GM19324 (cell line): ENCODE measurements at regions not wholly inside any gene's neighbourhood (a gene's known extent, or its start where the extent isn't known, plus 50 kb on each side); places are given as distances from the start of the nearest gene placed in this dataset.

Source experiments
- ATAC-seq: cut with Tn5 transposase; IDR thresholded peaks from one replicate; pipeline ENCODE4 v1.9.1; 2021; ENCODE audit warnings: mild to moderate bottlenecking, moderate library complexity; ENCODE audit not compliant: unreplicated experiment, low FRiP score

DNA sequence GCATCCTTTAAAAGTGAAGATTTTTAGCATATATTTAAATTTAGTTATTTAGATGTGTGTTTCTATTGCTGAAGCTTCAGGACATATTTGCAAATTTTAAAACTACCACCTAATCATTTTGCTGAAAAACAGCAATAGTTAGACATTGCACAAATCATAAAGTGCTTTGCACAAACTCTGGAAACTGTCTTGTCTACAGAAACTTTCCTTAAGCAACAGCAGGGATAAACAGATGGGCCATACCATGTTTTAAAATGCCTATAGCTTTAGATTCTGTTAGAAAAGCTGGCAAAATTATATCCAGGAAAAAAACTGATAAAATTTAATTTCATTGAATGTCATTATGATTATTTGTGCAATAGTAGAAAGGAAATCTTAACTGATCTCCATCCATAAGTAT is 1313.9 kb upstream of the ACVR2A start:
- ATAC-seq: no peak

- no peak for ATAC-seq
Observed at GRCh38 chr2:146527166-146527565, 1317.7 kb upstream of the ACVR2A start.

- ATAC-seq: no peak
Observed at GRCh38 chr2:146523196-146523595, 1321.6 kb upstream of the ACVR2A start.

GRCh38 chr2:146506851-146507250 is 1338.0 kb upstream of the ACVR2A start:
- no peak for ATAC-seq

DNA sequence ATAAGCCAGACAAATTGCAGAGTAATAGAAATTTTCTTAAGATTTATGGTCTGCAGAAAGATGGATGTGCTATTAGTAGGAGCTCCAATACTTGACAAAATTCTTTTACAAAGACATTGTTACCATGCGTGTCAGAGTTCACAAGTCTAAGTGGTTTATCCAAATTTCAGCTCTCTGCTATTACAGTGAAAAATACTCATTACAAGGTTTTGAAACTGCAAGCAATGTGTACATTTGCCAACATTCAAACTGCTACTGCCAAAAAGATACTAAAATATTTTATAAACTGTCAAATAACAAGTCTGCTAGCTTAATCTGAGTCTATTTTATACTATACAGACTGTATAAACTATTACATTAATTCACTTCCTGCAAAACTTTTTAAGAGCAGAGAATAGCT is 1341.5 kb upstream of the ACVR2A start:
- no peak for ATAC-seq

GRCh38 chr2:146496248-146496647 is 1348.6 kb upstream of the ACVR2A start:
- ATAC-seq: no peak

DNA sequence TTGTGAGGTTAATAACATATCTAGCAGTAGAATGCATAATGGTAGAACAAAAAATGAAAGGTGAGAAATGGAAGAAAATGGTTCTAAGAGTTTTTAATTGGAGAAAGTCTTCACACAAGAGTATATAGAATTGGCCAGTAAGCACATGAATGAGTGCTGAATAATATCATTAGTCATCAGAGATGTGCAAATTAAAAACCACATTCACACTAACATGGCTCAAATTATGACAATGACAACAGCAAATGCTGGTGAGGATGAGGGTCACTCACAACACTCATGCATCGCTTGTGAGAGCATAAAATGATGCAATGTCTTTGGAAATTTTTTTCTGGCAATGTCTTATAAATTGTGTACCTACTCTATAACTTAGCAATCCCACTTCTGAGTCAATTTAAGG is 1355.4 kb upstream of the ACVR2A start:
- ATAC-seq: no peak

DNA sequence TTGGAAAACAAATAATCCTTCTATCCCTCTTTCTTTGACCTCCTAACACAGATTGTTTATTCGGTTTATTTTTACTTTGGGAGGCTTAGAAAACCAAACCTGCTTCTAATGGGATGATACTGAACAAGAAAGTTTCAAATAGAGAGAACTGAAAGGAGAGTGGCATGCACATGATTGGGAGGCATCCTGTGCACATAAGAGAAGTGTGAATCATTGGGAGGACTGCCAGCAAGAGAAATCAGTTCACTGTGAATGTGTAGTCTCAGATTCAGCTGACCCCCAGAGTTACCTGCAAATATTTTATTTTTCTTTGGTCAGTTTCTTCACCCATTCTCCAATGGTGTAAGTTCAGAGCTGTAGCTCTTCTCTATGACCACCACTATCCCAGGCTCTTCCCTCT is 1363.2 kb upstream of the ACVR2A start:
- ATAC-seq: no peak

- no peak for ATAC-seq
Observed at GRCh38 chr2:146477383-146477782, 1367.4 kb upstream of the ACVR2A start.

DNA sequence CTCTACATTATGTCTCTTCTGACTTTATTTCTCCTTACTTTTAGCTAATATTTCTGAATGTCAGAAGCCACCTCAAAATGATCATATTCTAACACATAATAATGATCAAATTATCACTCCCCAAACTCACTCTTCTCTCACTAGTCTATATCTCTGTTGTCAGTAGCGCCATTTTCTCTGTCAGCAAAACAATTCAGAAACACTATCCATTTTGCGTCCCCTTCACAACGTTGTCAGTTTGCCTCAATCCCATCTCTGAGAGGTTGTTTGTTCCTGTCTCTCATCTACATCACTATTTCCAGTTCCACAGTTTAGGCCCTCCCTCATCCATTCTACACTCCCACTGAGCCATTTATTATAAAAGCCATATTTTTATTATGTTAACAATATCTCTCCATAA is 1376.3 kb upstream of the ACVR2A start:
- ATAC-seq: no peak

GRCh38 chr2:146467425-146467824 is 1377.4 kb upstream of the ACVR2A start:
- no peak for ATAC-seq

GRCh38 chr2:146465460-146465859 is 1379.4 kb upstream of the ACVR2A start:
- ATAC-seq: no peak

- no peak for ATAC-seq
Observed at GRCh38 chr2:146461068-146461467, 1383.8 kb upstream of the ACVR2A start.

- no peak for ATAC-seq
Observed at GRCh38 chr2:146458585-146458984, 1386.2 kb upstream of the ACVR2A start.

DNA sequence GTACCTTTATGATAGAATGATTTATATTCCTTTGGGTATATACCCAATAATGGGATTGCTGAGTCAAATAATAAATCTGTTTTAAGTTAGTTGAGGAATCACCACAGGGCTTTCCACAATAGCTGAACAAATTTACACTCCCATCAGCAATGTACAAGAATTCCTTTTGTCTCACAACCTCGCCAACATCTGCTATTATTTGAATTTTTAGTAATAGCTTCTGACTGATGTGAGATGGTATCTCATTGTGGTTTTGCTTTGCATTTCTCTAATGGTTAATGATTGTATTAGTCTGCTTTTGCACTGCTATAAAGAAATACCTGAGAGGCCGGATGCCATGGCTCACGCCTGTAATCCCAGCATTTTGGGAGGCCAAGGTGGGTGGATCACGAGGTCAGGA is 1387.6 kb upstream of the ACVR2A start:
- ATAC-seq: no peak

DNA sequence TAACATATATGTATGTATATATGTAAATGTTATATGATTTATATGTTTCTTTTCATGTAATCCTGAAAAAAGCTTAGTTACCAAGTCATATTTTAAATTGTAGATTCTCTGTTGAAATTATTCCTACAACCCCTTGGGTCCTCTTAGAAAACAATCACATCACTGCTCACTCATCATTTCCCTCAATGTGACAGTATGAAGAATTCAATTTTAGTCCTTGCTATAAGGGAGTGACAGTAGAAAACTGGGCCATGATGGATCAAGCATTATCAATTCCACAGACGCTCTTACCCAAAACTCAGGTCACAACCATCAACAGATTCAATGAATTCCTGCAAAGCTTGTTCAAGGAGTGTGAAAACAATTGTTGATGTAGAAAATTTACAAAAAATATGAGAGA is 1389.5 kb upstream of the ACVR2A start:
- ATAC-seq: no peak

- ATAC-seq: no peak
Observed at GRCh38 chr2:146451972-146452371, 1392.9 kb upstream of the ACVR2A start.

DNA sequence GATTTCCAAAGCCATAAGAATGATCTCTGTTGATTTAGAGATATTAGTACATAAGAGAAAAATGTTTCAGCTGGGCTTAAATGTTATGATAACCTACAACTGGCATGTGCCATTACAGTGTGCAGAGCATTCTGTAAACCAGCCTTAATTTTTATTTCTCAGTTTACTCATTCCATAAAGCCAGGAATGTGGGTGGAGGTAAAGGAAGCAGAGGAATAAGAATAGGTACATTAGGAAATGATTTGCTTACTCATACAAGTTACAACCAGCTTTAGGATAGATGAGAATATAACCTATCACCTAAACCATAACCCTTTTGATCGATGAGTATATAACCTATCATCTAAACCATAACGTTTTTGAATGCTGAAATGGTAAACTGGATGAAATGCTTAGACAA is 1394.7 kb upstream of the ACVR2A start:
- no peak for ATAC-seq

DNA sequence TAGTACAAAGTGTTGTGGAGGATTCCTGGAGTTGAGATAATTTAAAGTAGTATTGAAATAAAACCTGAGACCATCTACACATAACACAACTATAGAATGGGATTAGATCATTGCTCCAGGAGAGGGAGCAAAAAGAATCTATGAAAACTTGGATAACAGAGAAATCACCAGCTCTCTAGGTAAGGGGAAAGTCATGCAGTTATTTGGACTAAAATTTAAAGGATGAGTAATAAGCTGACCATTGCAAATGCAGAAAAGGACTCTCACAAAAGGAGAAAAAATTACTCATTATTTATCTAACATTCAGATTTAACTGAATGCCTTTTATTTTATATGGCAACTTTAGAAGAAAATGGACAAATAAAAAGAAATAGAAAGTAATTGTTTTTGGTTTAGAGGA is 1399.8 kb upstream of the ACVR2A start:
- no peak for ATAC-seq

- no peak for ATAC-seq
Observed at GRCh38 chr2:146444085-146444484, 1400.7 kb upstream of the ACVR2A start.

DNA sequence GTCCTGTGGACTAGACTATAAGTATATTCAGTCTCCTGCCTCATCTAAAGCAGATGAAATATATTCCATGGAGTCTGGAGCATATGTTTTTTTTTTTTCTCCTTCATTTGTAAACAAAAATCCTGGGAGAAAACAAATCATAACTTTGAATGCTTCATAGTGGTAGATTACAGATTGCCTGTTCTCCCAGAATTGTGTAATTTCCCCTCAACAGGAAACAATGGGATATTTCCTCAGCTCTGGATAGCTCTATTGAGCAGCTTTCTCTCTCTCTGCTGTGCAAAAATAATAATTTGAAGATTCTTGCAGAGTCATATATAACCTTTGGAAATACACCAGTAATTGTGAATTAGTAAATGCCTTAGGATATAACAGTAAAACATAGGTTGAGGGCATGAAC is 1406.6 kb upstream of the ACVR2A start:
- ATAC-seq: no peak

- ATAC-seq: no peak
Observed at GRCh38 chr2:146437712-146438111, 1407.1 kb upstream of the ACVR2A start.

DNA sequence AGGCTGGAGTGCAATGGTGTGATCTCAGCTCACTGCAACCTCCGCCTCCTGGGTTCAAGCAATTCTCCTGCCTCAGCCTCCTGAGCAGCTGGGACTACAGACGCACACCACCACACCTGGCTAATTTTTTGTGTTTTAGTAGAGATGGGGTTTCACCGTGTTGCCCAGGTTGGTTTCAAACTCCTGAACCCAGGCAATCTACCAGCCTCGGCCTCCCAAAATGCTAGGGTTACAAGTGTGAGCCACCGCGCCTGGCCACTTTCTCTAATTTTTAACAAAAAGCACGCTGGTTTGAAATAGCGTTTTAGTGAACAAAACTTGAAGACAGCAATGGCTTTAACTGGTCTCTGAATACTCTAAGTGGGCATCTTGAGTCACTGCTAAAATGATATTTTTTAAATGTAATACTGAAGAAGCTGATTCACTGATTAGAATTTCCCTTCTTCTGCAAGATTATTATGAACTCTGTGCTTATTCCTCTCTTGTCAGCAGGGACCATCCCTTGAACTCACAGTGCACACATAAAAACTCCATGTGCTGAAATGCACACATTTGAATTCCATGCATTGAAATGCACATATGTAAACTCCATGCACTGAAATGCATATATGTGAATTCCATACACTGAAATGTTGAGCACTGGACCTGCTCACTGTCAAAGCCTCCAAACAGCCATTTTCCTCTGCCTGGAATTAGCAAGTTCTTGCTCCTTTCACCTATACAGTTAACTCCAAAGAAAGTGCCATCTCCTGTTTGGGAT is 1411.5 kb upstream of the ACVR2A start:
- no peak for ATAC-seq
